ENCODE measurements at regions not wholly inside any gene's neighbourhood (a gene's known extent, or its start where the extent isn't known, plus 50 kb on each side); places are given as distances from the start of the nearest gene placed in this dataset.
"Not testable (repeated sequence)": the region's sequence is repeated elsewhere in the genome, so short reads cannot be mapped to it uniquely, and the experiment has no call there.

DNA sequence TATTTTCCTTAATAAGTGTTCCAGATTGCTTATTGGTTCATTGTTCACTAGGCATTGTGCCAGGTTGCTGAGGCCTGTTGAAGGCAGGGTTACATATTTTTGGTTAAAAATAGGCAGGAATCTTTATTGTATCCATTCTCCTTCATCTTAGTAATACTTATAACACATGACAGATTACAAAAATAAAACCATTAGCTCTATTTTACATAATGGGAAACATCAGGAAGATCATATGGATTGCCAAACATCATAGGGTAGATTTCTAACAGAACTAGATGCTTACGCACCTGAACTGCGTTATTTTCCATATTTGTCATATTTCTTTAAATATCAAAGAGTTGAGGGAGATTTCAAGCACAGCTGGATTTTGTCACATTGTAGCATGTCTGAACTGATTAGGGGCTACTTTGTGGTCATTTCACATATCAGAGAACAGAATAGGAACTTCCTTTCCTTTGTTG lies 462.9 kb upstream of the SGO1 start:
- no peak for DNase-seq (ENCODE audit: low read depth, low spot score)

DNA sequence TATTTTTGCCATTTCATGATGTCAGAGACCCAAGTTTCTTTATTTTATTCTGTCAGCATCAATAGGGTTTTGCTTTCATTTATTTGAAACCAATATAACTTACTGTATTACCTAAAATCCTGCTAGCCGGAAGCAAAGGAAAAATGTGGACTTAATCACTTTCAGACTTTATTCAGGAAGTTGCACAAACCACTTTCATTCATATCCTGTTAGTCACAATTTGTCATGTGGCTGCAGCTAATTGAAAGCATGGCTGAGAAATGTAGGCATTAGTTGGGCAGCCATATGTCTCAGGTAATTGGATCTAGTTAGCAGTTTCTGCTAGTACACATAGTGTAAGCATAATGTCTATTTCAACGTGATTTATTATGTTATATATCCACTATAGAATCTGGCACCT lies 462.3 kb upstream of the SGO1 start:
- no peak for DNase-seq (ENCODE audit: low read depth, low spot score)

DNA sequence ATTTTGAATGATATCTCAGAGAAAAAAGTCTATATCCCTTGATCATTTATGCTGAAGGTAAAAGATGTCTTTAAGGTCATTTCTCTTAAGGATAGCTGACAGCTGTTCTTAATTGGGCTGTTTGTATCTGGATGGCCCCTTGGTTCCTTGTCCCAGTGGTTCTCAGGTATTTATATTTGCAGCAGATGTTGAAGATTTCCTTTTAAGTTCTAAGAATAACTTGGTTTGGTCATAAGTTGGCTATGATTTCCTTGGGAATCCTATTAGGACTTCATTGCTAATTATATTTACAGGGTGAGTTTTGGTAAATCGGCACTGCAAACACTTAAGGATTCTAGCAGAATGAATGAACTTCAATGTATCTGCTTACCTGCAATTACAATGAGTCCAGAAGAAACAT lies 460.4 kb upstream of the SGO1 start:
- no peak for DNase-seq (ENCODE audit: low read depth, low spot score)

GRCh38 chr3:20645340-20645739 lies 459.3 kb upstream of the SGO1 start:
- DNase-seq (ENCODE audit: low read depth, low spot score): no peak

- no peak for DNase-seq (ENCODE audit: low read depth, low spot score)
Observed at GRCh38 chr3:20637729-20638128, 451.7 kb upstream of the SGO1 start.

DNA sequence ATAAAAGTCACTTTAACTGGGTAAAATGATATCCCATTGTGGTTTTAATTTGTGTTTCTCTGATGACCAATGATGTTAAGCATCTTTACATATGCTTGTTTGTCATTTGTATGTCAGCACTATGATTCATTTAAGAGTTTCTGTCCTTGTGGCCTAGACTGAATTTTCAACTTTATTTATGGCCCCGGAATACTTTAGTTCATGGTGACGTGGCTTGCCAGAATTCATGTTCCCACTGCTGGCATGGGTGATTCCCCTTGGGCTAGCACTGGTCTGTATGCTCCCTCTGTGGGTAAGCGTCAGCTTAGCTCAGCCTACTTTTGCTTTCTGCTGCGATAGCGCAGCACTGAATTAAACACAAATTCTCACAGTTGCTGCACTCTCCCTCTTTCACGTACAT lies 436.3 kb upstream of the SGO1 start:
- DNase-seq (ENCODE audit: low read depth, low spot score): no peak

GRCh38 chr3:20618621-20619020 lies 432.6 kb upstream of the SGO1 start:
- DNase-seq (ENCODE audit: low read depth, low spot score): not testable (repeated sequence)

- not testable (repeated sequence) for DNase-seq (ENCODE audit: low read depth, low spot score)
Observed at GRCh38 chr3:20618181-20618580, 432.2 kb upstream of the SGO1 start.

GRCh38 chr3:20615982-20616381 lies 430.0 kb upstream of the SGO1 start:
- DNase-seq (ENCODE audit: low read depth, low spot score): not testable (repeated sequence)

GRCh38 chr3:20608054-20608738 lies 422.2 kb upstream of the SGO1 start:
- no peak for DNase-seq (ENCODE audit: low read depth, low spot score)

- no peak for DNase-seq (ENCODE audit: low read depth, low spot score)
Observed at GRCh38 chr3:20604659-20605058, 418.7 kb upstream of the SGO1 start.

GRCh38 chr3:20589275-20589674 lies 403.3 kb upstream of the SGO1 start:
- no peak for DNase-seq (ENCODE audit: low read depth, low spot score)

DNA sequence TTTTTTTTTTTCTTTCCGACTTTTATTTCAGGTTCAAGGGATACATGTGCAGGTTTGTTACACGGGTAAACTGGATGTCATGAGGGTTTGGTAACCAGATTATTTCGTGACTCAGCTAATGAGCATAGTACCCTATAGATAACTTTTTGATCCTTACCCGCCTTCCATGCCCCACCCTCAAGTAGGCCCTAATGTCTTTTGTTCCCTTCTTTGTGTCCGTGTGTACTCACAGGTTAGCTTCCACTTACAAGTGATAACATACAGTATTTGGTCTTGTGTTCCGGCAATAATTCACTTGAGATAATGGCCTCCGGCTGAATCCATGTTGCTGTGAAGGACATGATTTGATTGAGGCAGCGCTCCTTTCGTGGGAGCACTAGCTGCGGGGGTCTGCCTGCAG lies 402.8 kb upstream of the SGO1 start:
- no peak for DNase-seq (ENCODE audit: low read depth, low spot score)

DNA sequence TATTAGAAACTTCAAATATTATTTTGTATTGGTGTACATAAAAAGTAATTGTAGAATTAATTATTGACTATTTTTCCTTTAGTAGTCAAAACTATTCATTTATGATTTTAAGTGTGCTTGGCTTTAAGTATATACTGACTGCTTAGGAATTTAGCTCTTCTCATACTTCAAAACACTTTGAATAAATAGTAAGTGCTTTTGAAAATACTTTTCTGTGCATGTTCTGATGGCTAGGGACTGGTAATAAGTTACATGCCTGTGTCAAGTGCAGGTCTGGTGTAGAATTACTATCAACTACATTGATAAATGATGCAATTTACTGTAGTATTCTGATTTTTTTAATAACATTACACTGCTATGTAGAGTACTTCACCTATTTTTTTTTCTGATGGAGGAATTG lies 397.6 kb upstream of the SGO1 start:
- DNase-seq (ENCODE audit: low read depth, low spot score): no peak

DNA sequence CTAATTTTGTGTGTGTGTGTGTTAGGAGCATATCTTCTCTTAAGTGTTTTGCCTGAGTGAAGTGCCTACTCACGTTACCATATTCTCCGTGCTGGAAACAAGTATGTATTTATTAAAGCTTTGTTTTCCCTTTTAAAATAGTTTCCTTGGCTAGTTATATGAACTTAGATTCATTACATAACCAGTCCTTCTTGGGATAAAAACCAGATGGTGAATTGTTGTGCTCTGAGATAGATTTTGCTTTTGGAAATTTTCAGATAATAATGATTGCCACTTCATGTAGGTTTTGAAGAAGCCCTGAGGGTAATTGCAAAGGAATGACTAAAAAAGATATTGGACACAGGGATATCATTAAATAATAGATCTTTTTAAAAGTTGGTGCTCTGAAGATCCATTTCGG lies 390.2 kb upstream of the SGO1 start:
- DNase-seq (ENCODE audit: low read depth, low spot score): no peak

GRCh38 chr3:20575146-20575545 lies 389.1 kb upstream of the SGO1 start:
- no peak for DNase-seq (ENCODE audit: low read depth, low spot score)

DNA sequence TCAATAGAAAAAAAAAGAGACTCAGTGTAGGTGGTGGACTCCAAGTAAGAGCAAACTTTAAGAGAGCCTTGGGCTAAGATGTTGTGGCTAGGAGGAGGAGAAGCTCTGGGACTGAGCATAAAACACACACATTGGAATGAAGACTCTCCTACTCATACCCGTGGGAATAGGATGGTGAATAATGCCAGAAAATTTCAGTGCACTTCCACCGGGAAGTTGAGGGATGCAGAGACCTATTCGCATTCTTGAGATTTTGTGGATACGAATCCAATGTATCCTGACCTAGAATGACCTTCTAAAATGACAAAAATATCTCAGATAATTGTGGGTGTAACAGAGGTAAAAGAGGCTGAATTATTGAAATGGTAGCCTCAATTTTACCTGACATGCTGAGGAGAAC lies 388.7 kb upstream of the SGO1 start:
- DNase-seq (ENCODE audit: low read depth, low spot score): no peak

GRCh38 chr3:20573175-20573574 lies 387.2 kb upstream of the SGO1 start:
- no peak for DNase-seq (ENCODE audit: low read depth, low spot score)

DNA sequence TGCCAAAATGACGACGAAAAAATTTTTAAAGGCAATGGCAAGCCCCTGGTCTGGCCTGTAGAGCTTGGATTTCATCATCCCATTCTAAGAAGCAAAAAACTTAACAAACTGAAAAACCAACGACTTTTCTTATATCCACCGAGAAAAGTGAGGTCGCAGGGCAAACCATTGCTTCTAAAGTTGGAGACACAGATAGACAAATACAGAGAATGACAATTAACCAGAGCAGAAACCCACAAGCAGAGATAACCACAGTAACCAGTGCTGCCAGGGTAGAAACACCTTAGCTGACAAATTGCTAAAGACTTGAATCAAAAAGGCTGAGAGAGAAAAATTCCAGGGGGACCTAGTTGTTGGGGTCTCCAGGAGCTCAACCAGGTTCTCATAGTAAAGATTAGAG lies 386.5 kb upstream of the SGO1 start:
- no peak for DNase-seq (ENCODE audit: low read depth, low spot score)

- no peak for DNase-seq (ENCODE audit: low read depth, low spot score)
Observed at GRCh38 chr3:20569310-20569709, 383.3 kb upstream of the SGO1 start.

GRCh38 chr3:20564966-20565365 lies 379.0 kb upstream of the SGO1 start:
- DNase-seq (ENCODE audit: low read depth, low spot score): no peak

DNA sequence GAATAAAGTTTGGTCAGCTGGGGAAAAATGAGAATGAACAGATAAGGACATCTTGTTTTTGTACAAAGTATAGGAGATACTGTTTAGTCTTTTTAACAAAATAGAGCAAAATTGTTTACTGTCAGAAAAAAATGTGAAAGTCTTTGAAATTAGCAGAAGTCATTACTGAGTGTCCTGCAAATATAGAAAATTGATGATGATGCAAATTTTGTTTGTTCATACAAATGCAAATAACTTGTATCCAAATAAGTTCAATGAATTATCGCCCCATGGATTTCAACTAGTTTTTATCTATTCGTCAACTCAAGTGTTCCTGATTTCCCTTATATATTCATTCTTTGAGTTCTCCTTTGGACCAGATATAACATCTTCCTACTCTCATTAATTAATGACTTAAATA lies 378.0 kb upstream of the SGO1 start:
- DNase-seq (ENCODE audit: low read depth, low spot score): no peak

- DNase-seq (ENCODE audit: low read depth, low spot score): no peak
Observed at GRCh38 chr3:20563251-20563650, 377.2 kb upstream of the SGO1 start.

DNA sequence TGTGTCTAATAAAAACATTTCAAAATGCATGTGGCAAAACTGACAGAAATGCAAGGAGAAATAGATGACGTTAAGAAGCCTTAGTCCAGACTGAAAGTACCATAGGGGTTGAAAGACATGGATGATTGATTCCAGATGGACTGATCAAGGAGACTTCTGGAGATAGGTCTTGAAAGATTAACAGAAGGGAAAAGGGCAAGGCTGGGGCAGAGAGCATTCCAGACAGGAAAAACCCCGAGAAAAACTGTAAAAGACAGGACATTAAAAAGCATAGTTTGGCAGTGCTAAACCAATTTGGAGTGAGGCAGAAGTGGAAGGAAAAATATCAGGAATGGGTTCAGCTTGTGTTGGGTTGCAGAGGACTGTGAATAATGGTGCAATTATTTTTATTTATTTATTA lies 375.2 kb upstream of the SGO1 start:
- DNase-seq (ENCODE audit: low read depth, low spot score): no peak

All from brain pericyte (primary cell).